ENCODE measurements at regions not wholly inside any gene's neighbourhood (a gene's known extent, or its start where the extent isn't known, plus 50 kb on each side); places are given as distances from the start of the nearest gene placed in this dataset.

GRCh38 chr6:14804785-14805210 is 441.1 kb upstream of the JARID2 start:
- no peak overlapping the region for H2AFZ ChIP-seq
- H3K36me3 ChIP-seq (replicated peaks; ENCODE audit: insufficient read depth, low read depth): no peaks in the 10 kb centered on the region
- H3K9me2 ChIP-seq (replicated peaks; ENCODE audit: insufficient read depth): no peaks in the 10 kb centered on the region
- 50% methylated on average over 10 of the region's 10 CpGs for WGBS (ENCODE audit: low lambda C conversion rate, missing lambda C conversion rate)
- H3K9me3 ChIP-seq (ENCODE audit: low read depth): no peaks in the 10 kb centered on the region
- H3K4me3 ChIP-seq: no peak overlapping the region
- peak; percentile 84 for DNase-seq (ENCODE audit: low spot score)
- H3K4me2 ChIP-seq: no peak overlapping the region
- no peak overlapping the region for H3K27ac ChIP-seq
- H3K4me1 ChIP-seq (ENCODE audit: insufficient read depth): no peaks in the 10 kb centered on the region
- no peaks in the 10 kb centered on the region for H3K27me3 ChIP-seq
- H4K20me1 ChIP-seq (ENCODE audit: insufficient read depth, poor library complexity, severe bottlenecking): no peaks in the 10 kb centered on the region
- H3K79me2 ChIP-seq: no peaks in the 10 kb centered on the region
- no peak for TF ChIP-seq EZH2 (IDR thresholded peaks at IDR 0.05; ENCODE audit: borderline replicate concordance)
- no peak for TF ChIP-seq CTCF (IDR thresholded peaks at IDR 0.05; ENCODE audit: poor library complexity)
- TF ChIP-seq EZH2phosphoT487 (IDR thresholded peaks at IDR 0.05; ENCODE audit: low read depth, severe bottlenecking, unreplicated experiment): no peak

DNA sequence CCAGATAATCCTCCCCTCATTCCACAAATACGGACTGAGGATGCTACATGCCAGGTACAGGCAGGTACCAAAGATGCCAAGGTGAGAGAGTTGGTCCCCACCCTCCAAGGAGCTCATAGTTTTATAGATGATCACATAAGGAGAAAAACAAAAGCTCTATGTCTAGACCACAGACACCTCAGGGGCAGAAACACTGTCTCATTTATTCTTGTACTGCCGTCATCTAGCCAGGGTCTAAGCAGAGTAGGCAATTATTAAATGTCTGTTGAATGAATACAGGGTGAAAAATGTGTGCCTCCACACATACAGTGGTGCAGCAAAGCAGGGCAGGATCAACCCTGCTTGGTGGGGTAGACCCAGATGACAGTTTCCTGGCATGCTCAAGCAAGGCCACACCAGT is 439.8 kb upstream of the JARID2 start:
- Histone ChIP-seq H3K4me1 (ENCODE audit: insufficient read depth) (no peaks in the 10 kb centered on the region), H4K20me1 (ENCODE audit: insufficient read depth, poor library complexity, severe bottlenecking) (no peaks in the 10 kb centered on the region), H2AFZ (no peak overlapping the region), H3K4me2 (no peak overlapping the region), H3K27ac (no peak overlapping the region), H3K27me3 (no peaks in the 10 kb centered on the region), H3K36me3 (replicated peaks; ENCODE audit: insufficient read depth, low read depth) (no peaks in the 10 kb centered on the region), H3K9me3 (ENCODE audit: low read depth) (no peaks in the 10 kb centered on the region), H3K79me2 (no peaks in the 10 kb centered on the region), H3K4me3 (no peak overlapping the region), H3K9me2 (replicated peaks; ENCODE audit: insufficient read depth) (no peaks in the 10 kb centered on the region)
- TF ChIP-seq EZH2phosphoT487 (IDR thresholded peaks at IDR 0.05; ENCODE audit: low read depth, severe bottlenecking, unreplicated experiment): no peak
- no peak for TF ChIP-seq CTCF (IDR thresholded peaks at IDR 0.05; ENCODE audit: poor library complexity)
- TF ChIP-seq EZH2 (IDR thresholded peaks at IDR 0.05; ENCODE audit: borderline replicate concordance): no peak
- no peak for DNase-seq (ENCODE audit: low spot score)
- 91% methylated on average over 2 of the region's 2 CpGs for WGBS (ENCODE audit: low lambda C conversion rate, missing lambda C conversion rate)

DNA sequence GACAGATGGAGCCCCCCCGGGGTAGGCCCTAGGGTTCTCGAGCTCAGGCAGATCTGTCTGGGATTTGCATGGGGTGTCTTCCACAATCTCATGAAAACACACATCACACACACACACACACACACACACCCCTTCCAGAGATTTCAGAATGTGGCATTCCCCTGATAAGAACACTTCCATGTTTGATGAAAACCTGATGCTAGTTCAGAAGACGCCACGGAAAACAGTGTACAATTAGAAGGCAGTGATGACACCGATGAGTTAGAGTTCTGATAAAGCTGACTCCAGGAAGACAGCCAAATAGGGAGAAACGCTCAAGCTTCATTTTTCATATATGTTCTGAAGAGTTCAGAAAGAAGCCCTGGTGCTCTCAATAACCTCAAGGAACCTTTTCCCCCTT is 438.7 kb upstream of the JARID2 start:
- Histone ChIP-seq H3K27ac (no peak overlapping the region), H4K20me1 (ENCODE audit: insufficient read depth, poor library complexity, severe bottlenecking) (no peaks in the 10 kb centered on the region), H3K36me3 (replicated peaks; ENCODE audit: insufficient read depth, low read depth) (no peaks in the 10 kb centered on the region), H3K9me2 (replicated peaks; ENCODE audit: insufficient read depth) (no peaks in the 10 kb centered on the region), H3K27me3 (no peaks in the 10 kb centered on the region), H3K4me1 (ENCODE audit: insufficient read depth) (no peaks in the 10 kb centered on the region), H3K79me2 (no peaks in the 10 kb centered on the region), H2AFZ (no peak overlapping the region), H3K4me3 (no peak overlapping the region), H3K9me3 (ENCODE audit: low read depth) (no peaks in the 10 kb centered on the region), H3K4me2 (no peak overlapping the region)
- 65% methylated on average over 6 of the region's 6 CpGs for WGBS (ENCODE audit: low lambda C conversion rate, missing lambda C conversion rate)
- no peak for TF ChIP-seq EZH2 (IDR thresholded peaks at IDR 0.05; ENCODE audit: borderline replicate concordance)
- TF ChIP-seq CTCF (IDR thresholded peaks at IDR 0.05; ENCODE audit: poor library complexity): no peak
- no peak for TF ChIP-seq EZH2phosphoT487 (IDR thresholded peaks at IDR 0.05; ENCODE audit: low read depth, severe bottlenecking, unreplicated experiment)
- DNase-seq (ENCODE audit: low spot score): peak; percentile 24

- no peaks in the 10 kb centered on the region for H4K20me1 ChIP-seq (ENCODE audit: insufficient read depth, poor library complexity, severe bottlenecking)
- DNase-seq (ENCODE audit: low spot score): no peak
- no peaks in the 10 kb centered on the region for H3K27me3 ChIP-seq
- H3K36me3 ChIP-seq (replicated peaks; ENCODE audit: insufficient read depth, low read depth): no peaks in the 10 kb centered on the region
- TF ChIP-seq EZH2 (IDR thresholded peaks at IDR 0.05; ENCODE audit: borderline replicate concordance) (no peak), EZH2phosphoT487 (IDR thresholded peaks at IDR 0.05; ENCODE audit: low read depth, severe bottlenecking, unreplicated experiment) (no peak)
- no peaks in the 10 kb centered on the region for H3K9me3 ChIP-seq (ENCODE audit: low read depth)
- H3K4me2 ChIP-seq: no peak overlapping the region
- no peaks in the 10 kb centered on the region for H3K79me2 ChIP-seq
- no peak overlapping the region for H2AFZ ChIP-seq
- no peak overlapping the region for H3K27ac ChIP-seq
- WGBS (ENCODE audit: low lambda C conversion rate, missing lambda C conversion rate): 97% methylated on average over 7 of the region's 7 CpGs
- no peaks in the 10 kb centered on the region for H3K9me2 ChIP-seq (replicated peaks; ENCODE audit: insufficient read depth)
- H3K4me3 ChIP-seq: no peak overlapping the region
- H3K4me1 ChIP-seq (ENCODE audit: insufficient read depth): no peaks in the 10 kb centered on the region
Observed at GRCh38 chr6:14807971-14808370, 437.9 kb upstream of the JARID2 start.
